ENCODE measurements at regions not wholly inside any gene's neighbourhood (a gene's known extent, or its start where the extent isn't known, plus 50 kb on each side); places are given as distances from the start of the nearest gene placed in this dataset.

DNA sequence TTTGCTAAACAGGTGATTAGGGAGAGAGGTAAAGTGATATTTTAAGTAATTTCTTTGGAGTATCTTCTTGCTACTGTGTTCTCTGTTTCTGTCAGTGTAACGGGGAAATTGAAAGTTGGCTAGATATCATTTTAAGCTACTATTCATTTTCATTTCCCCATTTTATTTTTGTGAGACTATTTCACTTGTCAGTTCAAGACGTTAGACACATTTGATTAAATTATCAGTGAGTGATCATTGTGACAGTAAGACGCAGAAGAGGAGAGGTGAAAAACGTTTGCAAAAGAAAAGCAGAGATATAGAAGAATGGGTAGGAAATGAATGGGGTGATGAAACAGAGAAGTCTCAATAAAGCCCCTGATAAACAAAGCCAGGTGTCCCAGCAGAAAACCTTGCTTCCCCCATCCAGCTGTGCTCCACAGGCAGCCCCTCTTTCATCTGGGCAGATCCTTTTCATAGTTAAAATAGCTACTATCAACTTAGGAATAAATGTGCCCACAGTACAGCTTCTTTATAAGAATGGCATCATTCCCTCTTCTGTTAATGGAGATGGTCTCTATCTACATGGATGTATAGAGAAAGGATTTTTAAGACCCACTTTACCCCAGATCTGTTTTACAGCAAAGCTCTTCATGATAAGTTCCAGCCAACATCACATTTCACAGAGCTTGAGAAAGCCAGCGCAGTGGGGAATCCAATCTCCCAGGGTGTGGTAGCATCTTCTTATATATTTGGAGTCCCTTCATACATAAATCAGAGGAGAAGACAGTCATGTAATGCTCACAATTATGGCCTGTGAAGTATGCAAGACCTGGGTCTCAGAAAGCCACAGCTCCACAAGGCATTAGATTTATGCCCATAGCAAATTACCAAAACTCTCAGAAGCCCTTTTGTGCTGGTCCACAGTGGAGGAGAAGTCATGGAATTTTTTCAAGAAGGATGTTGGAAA, 138.1 kb upstream of the ITGB1 start:
- DNase-seq (no peak), ATAC-seq (replicated peaks in 1 of 2) (no peak)
- H3K4me3 Mint-ChIP-seq = no peak overlapping the region
- no peak overlapping the region for H3K27ac Mint-ChIP-seq
- peaks cover 5 to 13% of the 10 kb centered on the region in 2 donors for H3K9me3 Mint-ChIP-seq
- H3K4me1 Mint-ChIP-seq (ENCODE audit: low read depth) = peaks cover 32% of the 10 kb centered on the region
- peaks cover 11 to 20% of the 10 kb centered on the region in 2 donors for H3K36me3 Mint-ChIP-seq (ENCODE audit: insufficient read depth in 2 of 2)
- peaks cover 6% of the 10 kb centered on the region for H3K27me3 Mint-ChIP-seq (ENCODE audit: low read depth)

DNA sequence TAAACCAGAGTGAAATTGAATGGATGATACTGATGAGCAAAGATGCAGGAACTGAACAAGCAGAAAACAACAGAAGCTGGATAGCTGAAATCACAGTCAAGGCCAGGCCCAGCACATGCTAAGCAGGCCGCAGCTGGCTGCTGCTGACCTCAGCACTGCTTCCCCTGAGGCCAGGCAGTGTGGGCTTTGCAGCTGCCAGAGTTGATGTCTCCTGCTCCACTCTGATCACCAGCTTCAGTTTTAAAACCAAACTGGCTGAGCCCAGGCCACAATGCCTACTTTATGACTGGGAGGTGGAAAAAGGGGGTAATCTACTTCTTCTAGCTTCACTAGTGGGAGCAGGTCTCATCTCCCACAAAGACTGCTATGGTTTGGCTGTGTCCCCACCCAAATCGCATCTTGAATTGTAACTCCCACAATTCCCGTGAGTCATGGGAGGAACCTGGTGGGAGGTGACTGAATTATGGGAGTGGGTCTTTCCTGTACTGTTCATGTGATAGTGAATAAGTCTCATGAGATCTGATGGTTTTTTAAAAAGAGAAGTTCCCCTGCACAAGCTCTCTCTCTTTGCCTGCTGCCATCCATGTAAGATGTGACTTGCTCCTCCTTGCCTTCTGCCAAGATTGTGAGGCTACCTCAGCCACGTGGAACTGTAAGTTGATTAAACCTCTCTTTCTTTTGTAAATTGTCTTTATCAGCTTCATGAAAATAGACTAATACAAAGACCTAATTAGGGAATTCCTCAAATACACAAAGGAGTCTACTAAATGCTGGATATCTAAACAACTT, 136.4 kb upstream of the ITGB1 start:
- H3K27ac Mint-ChIP-seq = no peak overlapping the region

DNA sequence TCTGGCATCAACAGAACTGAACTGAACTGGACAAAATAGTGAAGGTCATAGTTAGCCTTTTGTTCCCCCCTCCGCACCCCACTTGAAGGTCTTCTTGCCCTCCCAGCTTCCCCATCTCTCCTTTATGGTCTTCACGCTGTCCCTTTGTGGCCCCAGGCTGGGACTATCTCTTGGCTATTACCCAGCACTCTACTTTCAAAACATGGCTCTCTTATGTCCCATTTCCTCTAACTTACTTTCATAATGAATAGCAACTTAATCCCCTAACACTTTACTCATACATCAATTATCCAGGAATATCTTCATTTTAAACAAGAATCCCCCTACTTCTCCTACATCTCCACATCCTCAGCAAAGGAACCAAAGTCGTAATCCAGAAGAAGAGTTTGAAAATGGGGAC, 135.3 kb upstream of the ITGB1 start:
- DNase-seq (no peak), ATAC-seq (replicated peaks in 1 of 2) (no peak)
- H3K9me3 Mint-ChIP-seq = peaks cover 11 to 21% of the 10 kb centered on the region in 2 donors
- H3K4me1 Mint-ChIP-seq (ENCODE audit: low read depth) = peaks cover 8% of the 10 kb centered on the region
- no peak overlapping the region for H3K4me3 Mint-ChIP-seq
- peaks cover 17 to 20% of the 10 kb centered on the region in 2 donors for H3K36me3 Mint-ChIP-seq (ENCODE audit: insufficient read depth in 2 of 2)
- peaks cover 6% of the 10 kb centered on the region for H3K27me3 Mint-ChIP-seq (ENCODE audit: low read depth)
- H3K27ac Mint-ChIP-seq = no peak overlapping the region

More for the DNA sequence above, 136.4 kb upstream of the ITGB1 start:
- H3K4me3 Mint-ChIP-seq = no peak overlapping the region
- peaks cover 11 to 20% of the 10 kb centered on the region in 2 donors for H3K9me3 Mint-ChIP-seq
- DNase-seq = no peak
- peak; percentile 36 to 37 for ATAC-seq (replicated peaks in 1 of 2)
- peaks cover 16% of the 10 kb centered on the region for H3K4me1 Mint-ChIP-seq (ENCODE audit: low read depth)
- H3K27me3 Mint-ChIP-seq (ENCODE audit: low read depth) = peaks cover 6% of the 10 kb centered on the region
- peaks cover 14 to 22% of the 10 kb centered on the region in 2 donors for H3K36me3 Mint-ChIP-seq (ENCODE audit: insufficient read depth in 2 of 2)

DNA sequence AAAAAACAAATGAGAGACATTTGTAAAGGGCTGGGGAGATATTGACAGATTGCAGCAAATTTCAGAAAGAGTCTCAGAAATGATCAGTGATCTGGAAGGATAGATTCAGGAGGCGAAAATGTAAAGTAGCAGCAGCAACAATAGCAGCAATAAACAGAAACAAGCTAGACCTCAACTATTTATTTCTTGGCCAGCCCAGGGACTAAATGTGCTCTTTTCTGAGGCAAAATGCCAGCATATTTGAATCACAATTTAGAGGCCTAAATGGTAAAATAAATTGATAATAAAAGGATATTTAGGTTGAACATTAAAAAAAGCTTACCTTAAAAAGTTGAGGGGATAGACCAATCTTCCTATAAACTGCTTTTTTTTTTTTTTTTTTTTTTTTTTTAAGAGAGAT, 134.6 kb upstream of the ITGB1 start:
- Mint-ChIP-seq H3K27me3 (ENCODE audit: low read depth) (peaks cover 6% of the 10 kb centered on the region), H3K4me3 (no peak overlapping the region), H3K27ac (no peak overlapping the region), H3K4me1 (ENCODE audit: low read depth) (peaks cover 13% of the 10 kb centered on the region), H3K36me3 (ENCODE audit: insufficient read depth in 2 of 2) (peaks cover 19 to 25% of the 10 kb centered on the region in 2 donors), H3K9me3 (peaks cover 14 to 23% of the 10 kb centered on the region in 2 donors)
- ATAC-seq (replicated peaks in 1 of 2) (no peak), DNase-seq (no peak)

DNA sequence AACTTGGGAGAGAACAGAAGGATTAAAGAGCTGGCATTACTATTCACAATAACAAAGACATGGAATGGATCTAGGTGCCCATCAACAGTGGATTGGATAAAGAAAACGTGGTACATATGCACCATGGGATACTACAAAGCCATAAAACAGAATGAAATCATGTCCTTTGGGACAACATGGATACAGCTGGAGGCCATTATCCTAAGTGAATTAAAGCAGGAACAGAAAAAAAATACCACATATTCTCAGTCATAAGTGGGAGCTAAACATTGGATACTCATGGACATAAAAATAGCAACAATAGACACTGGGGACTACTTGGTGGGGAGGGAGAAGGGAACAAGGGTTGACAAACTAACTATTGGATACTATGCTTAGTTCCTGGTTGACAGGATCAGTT, 133.2 kb upstream of the ITGB1 start:
- Mint-ChIP-seq H3K27me3 (ENCODE audit: low read depth) (no peaks in the 10 kb centered on the region), H3K9me3 (peaks cover 14 to 20% of the 10 kb centered on the region in 2 donors), H3K36me3 (ENCODE audit: insufficient read depth in 2 of 2) (peaks cover 17 to 25% of the 10 kb centered on the region in 2 donors), H3K4me3 (no peak overlapping the region), H3K4me1 (ENCODE audit: low read depth) (peaks cover 16% of the 10 kb centered on the region), H3K27ac (no peak overlapping the region)
- ATAC-seq (replicated peaks in 1 of 2) = no peak
- DNase-seq = no peak

DNA sequence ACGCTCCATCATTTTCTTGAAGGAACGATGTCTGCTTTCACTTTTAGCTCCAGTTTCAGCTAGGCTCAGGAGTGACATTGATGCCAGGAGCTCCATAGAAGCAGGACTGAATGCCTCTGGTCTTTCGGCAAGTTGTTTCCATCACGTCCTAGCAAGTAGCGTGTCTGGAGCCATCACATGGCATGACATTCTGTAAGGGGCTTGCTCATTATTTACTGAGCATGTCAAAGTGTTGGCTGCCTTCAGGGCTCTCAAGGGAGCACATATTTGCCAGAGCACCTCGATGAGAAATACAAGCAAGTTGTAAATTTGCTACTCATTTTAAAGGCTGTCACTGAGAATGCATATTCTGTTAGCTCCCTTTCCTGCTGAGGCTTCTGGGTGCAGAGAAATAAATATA, 131.0 kb upstream of the ITGB1 start:
- peaks cover 11 to 16% of the 10 kb centered on the region in 2 donors for H3K36me3 Mint-ChIP-seq (ENCODE audit: insufficient read depth in 2 of 2)
- no peaks in the 10 kb centered on the region for H3K27me3 Mint-ChIP-seq (ENCODE audit: low read depth)
- DNase-seq = no peak
- H3K4me1 Mint-ChIP-seq (ENCODE audit: low read depth) = peaks cover 16% of the 10 kb centered on the region
- H3K9me3 Mint-ChIP-seq = peaks cover 14 to 15% of the 10 kb centered on the region in 2 donors
- no peak for ATAC-seq (replicated peaks in 1 of 2)
- H3K4me3 Mint-ChIP-seq = no peak overlapping the region
- H3K27ac Mint-ChIP-seq = no peak overlapping the region

DNA sequence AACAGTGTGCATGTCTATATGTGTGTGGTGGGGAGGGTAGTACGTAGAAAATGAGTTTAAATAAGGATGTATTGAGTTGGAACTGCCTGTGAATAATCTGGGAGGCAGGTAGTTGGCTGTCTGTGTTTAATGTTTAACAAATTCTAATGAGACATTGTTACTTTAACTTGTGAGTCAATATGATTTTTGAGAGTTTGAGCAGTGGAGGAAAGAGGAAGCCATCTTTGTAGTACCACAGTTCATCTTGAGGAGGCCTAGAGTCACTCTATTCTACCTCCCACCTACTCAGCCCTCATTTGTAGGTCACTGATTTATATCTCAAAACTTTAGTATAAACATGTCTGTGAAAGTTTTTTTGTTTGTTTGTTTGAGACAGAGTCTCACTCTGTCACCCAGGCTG, 129.9 kb upstream of the ITGB1 start:
- peaks cover 10 to 14% of the 10 kb centered on the region in 2 donors for H3K9me3 Mint-ChIP-seq
- DNase-seq (no peak), ATAC-seq (replicated peaks in 1 of 2) (no peak)
- peaks cover 8% of the 10 kb centered on the region for H3K4me1 Mint-ChIP-seq (ENCODE audit: low read depth)
- peaks cover 9 to 11% of the 10 kb centered on the region in 2 donors for H3K36me3 Mint-ChIP-seq (ENCODE audit: insufficient read depth in 2 of 2)
- no peaks in the 10 kb centered on the region for H3K27me3 Mint-ChIP-seq (ENCODE audit: low read depth)
- H3K4me3 Mint-ChIP-seq = peak overlapping the region in 1 of 2 donors; percentile 53
- H3K27ac Mint-ChIP-seq = peak overlapping the region; percentile 71

DNA sequence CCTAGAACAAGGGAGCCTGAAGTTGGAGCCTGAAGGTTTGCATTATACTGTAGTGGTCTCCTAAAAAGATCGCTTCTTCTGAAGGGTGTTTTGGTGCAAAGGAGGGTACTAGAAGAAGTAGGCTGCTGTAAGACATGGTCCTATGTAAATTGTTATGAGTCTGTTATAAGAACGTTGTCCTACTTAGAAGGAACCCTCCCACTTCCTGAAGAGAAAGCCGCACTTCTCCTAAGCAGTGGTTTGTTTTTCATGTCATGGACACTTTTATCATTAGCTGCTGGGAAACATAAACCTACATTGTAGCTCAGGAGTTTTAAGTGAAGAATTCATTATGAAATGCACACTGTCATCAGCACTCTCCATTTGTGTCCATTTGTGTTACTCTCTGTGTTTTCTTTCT, 129.1 kb upstream of the ITGB1 start:
- H3K36me3 Mint-ChIP-seq (ENCODE audit: insufficient read depth in 2 of 2) = peaks cover 9 to 11% of the 10 kb centered on the region in 2 donors
- peaks cover 8% of the 10 kb centered on the region for H3K4me1 Mint-ChIP-seq (ENCODE audit: low read depth)
- DNase-seq = no peak
- no peaks in the 10 kb centered on the region for H3K27me3 Mint-ChIP-seq (ENCODE audit: low read depth)
- peak overlapping the region; percentile 21 for H3K27ac Mint-ChIP-seq
- peak overlapping the region in 1 of 2 donors; percentile 9 for H3K4me3 Mint-ChIP-seq
- no peak for ATAC-seq (replicated peaks in 1 of 2)
- H3K9me3 Mint-ChIP-seq = peaks cover 10 to 14% of the 10 kb centered on the region in 2 donors

DNA sequence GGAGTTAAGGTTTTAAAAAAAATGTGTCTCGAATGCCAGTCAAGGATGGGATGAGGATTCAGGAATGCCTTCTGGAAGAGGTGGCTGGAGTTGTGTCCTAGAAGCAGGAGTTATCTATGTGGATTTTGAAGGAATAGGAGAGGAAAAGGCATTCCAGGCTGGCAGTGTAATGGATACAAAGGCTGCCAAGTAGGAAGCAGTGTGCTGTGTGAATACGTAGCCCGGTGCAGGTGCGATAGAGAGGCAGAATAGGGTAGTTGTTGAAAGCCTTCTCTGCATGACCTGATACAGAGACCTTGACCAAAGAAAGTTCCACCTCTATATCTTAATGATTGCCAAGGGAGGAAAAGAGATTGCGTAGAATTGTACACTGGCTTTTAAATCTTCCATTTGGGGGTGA, 128.1 kb upstream of the ITGB1 start:
- Mint-ChIP-seq H3K4me1 (ENCODE audit: low read depth) (peaks cover 8% of the 10 kb centered on the region), H3K36me3 (ENCODE audit: insufficient read depth in 2 of 2) (peaks cover 9 to 11% of the 10 kb centered on the region in 2 donors), H3K27me3 (ENCODE audit: low read depth) (no peaks in the 10 kb centered on the region), H3K4me3 (no peak overlapping the region), H3K9me3 (peaks cover 12 to 14% of the 10 kb centered on the region in 2 donors), H3K27ac (no peak overlapping the region)
- ATAC-seq (replicated peaks in 1 of 2) (no peak), DNase-seq (no peak)

DNA sequence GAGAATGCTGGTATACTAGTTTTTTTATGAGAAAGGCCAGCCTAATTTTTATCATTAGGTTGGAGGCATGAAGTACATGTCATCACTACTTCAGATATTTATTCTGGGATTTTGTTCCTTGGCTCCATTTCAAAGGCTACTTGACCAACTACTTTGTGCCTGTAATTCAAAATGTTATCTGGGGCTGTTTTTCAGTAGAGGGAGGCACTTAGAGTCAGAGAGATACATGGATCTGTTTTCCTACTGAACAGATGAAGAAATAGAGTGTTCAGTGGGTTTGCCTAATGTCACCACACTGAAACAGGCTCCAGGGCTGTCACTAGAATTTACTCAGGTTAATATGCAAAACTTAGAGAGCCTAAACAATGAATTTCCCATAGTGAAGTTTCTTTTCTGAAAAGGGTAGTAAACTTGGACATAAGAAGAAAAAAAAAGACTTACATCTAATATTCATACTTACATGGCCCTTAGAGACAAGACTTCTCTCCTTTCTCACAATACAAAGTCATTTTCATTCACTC, 127.3 kb upstream of the ITGB1 start:
- no peak for ATAC-seq (replicated peaks in 1 of 2)
- peaks cover 8% of the 10 kb centered on the region for H3K4me1 Mint-ChIP-seq (ENCODE audit: low read depth)
- H3K4me3 Mint-ChIP-seq = no peak overlapping the region
- H3K36me3 Mint-ChIP-seq (ENCODE audit: insufficient read depth in 2 of 2) = peaks cover 9 to 12% of the 10 kb centered on the region in 2 donors
- peaks cover 9 to 12% of the 10 kb centered on the region in 2 donors for H3K9me3 Mint-ChIP-seq
- H3K27me3 Mint-ChIP-seq (ENCODE audit: low read depth) = no peaks in the 10 kb centered on the region
- H3K27ac Mint-ChIP-seq = no peak overlapping the region
- no peak for DNase-seq

DNA sequence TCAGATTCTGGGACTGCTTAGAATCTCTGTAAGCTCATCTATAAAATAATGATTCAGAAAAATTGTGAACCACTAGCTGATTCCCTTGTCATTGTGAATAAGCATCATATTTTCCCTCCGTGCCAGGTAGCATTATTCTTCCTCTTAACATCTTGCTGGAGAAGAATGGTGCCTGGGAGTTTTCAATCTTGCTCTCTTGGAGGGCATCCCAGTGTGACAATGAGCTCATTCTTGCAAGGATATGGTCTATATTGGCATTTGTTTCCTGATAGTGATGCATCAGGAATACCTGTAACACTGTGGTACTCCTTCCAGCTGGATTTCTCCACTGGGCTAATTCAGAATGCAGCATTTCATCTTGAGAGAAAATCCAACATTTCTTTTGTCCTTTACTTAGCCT, 126.4 kb upstream of the ITGB1 start:
- no peak overlapping the region for H3K27ac Mint-ChIP-seq

DNA sequence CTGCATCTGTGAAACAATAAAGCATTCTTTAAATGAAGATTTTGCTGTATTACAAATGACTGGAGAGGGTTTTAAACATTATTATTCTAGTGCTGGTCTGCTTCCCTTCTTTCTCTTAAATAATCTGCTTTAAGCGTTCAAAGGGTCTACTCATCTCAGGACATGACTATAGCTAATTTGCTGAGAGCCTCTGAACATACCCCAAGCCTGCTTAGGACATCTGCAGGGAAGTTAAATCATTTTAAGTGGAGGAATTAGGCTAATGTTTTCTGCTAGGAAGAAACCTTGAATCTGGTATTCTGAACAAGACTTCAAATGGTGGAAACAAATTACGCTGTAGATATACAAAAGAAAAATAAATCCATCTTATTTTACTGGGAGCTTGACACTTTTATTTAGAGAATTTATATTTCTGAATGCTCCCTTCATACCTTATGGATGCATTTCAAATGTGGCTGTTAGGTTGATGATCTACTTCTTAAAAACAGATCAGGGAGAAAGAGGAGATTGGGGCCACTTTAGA, 124.4 kb upstream of the ITGB1 start:
- no peak for DNase-seq
- H3K27ac Mint-ChIP-seq = no peak overlapping the region
- peaks cover 0 to 2% of the 10 kb centered on the region in 2 donors for H3K36me3 Mint-ChIP-seq (ENCODE audit: insufficient read depth in 2 of 2)
- H3K9me3 Mint-ChIP-seq = peaks cover 2 to 6% of the 10 kb centered on the region in 2 donors
- no peak for ATAC-seq (replicated peaks in 1 of 2)
- H3K27me3 Mint-ChIP-seq (ENCODE audit: low read depth) = no peaks in the 10 kb centered on the region
- peaks cover 2% of the 10 kb centered on the region for H3K4me1 Mint-ChIP-seq (ENCODE audit: low read depth)
- no peak overlapping the region for H3K4me3 Mint-ChIP-seq

More for the DNA sequence above, 126.4 kb upstream of the ITGB1 start:
- DNase-seq (no peak), ATAC-seq (replicated peaks in 1 of 2) (no peak)
- Mint-ChIP-seq H3K4me1 (ENCODE audit: low read depth) (peaks cover 8% of the 10 kb centered on the region), H3K36me3 (ENCODE audit: insufficient read depth in 2 of 2) (peaks cover 5 to 7% of the 10 kb centered on the region in 2 donors), H3K27me3 (ENCODE audit: low read depth) (no peaks in the 10 kb centered on the region), H3K4me3 (no peak overlapping the region), H3K9me3 (peaks cover 5 to 8% of the 10 kb centered on the region in 2 donors)
